ENCODE measurements at regions not wholly inside any gene's neighbourhood (a gene's known extent, or its start where the extent isn't known, plus 50 kb on each side); places are given as distances from the start of the nearest gene placed in this dataset.

GRCh38 chr17:15036238-15036637 lies 228.9 kb downstream of the PMP22 start:
- no peak for DNase-seq

DNA sequence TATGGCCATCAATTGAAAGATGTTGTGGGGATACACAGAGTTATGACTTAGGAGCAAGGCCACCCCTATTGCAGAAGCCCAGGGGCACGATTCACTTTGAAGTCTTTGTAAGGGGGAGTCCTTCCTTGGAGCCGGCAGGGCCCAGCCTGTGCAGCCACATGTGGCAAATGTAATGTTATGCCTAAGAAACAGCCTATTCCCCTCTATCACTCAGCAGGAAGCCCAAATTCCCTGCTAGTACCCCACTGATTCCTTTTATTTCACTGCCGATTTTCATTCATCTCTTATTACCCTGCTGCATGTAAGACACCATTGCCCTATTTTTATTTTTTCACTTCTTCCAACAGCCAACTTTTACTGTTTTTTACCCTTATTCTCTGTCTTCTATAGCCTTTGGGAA lies 233.2 kb downstream of the PMP22 start:
- no peak for DNase-seq

- DNase-seq, result no peak
These were observed 235.7 kb downstream of the PMP22 start for GRCh38 chr17:15029469-15029868.

- DNase-seq, result no peak
These were observed 237.3 kb downstream of the PMP22 start for GRCh38 chr17:15027853-15028252.

DNA sequence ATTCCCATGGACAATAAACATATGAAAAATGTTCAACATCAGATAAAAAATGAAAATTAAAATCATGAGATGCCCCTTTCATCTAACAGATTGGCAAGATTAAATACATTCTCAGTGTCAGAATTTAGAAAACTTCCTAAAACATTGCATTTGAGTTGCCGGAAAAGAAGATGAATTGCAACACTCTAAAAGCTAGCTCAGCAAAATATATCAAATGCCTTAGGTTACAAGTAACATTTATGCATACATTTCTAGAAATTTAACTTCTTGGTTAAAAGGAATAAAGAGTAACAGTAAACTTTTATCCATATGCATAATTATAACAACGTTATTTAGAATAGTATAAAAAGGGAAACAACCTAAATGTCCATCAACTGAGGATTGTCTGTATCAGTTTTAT lies 239.0 kb downstream of the PMP22 start:
- no peak for DNase-seq

DNA sequence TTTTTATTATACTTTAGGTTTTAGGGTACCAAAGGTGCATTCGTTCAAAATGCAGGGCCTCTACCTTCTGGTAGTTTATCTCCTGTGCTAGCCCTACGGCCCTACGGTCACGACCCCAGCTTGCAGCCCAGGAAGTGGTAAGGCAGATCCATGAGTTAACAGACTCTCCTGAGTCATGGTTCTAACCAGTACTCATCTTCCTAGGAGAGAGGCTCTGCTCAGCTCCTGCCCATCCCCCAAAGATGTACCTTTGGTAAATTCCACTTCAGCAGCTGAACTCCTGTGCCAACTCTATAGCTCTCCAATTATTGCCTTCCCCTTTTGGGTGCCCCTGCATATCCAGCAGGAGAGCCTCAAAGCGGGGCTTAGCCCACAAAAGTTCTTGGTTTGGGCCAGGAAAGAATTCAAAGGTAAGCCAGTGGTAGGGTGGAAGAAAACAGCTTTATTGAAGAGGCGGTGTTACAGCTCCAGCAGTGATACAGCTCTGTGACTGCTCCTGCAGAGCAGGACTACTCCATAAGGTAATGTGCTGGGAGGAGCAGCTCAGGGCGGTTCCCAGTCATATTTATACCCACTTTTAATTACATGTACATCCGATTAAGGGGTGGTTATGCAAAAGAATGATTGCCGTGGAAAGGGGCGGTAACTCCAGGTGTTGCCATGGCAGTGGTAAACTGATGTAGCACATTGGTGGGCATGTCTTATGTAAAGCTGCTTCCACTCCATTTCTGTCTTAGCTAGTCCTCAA lies 241.4 kb downstream of the PMP22 start:
- no peak for DNase-seq

- DNase-seq, result no peak
These were observed 246.0 kb downstream of the PMP22 start for GRCh38 chr17:15019158-15019557.

GRCh38 chr17:15012351-15012980 lies 252.7 kb downstream of the PMP22 start:
- DNase-seq, result no peak

DNA sequence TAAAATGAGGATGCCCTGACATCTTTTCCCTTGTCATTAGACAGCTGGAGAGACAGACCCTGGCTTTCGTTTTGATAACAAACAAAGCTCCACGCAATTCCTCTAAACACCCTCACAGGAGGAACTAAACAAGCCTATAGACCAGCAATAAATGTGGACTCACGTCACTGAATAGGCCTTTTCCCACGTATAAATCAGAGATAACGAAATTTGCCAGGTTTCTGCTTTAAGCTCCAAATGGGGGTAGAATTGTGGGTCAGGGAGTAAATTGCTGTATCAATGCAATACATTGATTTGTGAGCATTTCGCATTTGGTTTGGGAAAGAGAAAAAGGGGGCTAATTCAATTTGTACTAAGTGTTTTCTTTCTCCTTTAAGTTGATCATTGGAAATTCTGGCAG lies 256.0 kb downstream of the PMP22 start:
- no peak for DNase-seq

DNA sequence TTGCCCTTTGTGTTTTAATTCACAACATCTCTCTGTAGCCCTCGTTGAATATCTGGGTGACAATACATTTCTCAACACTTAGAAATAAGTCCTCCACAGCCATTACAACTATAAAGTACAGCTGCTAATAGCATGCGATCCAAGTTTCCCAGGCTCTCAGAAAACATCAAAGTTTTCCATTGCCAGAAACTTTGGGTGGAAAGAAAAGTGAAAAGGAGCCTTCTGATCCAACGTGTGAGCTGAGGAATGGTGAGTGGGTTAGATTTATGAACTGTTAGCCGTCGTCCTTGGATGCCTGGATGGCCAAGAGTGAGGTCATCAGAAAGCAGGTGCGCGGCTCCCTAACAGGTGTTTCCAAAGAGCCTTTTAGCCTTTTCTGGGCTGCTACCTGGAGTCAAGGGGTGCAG lies 258.0 kb downstream of the PMP22 start:
- DNase-seq, result no peak

DNA sequence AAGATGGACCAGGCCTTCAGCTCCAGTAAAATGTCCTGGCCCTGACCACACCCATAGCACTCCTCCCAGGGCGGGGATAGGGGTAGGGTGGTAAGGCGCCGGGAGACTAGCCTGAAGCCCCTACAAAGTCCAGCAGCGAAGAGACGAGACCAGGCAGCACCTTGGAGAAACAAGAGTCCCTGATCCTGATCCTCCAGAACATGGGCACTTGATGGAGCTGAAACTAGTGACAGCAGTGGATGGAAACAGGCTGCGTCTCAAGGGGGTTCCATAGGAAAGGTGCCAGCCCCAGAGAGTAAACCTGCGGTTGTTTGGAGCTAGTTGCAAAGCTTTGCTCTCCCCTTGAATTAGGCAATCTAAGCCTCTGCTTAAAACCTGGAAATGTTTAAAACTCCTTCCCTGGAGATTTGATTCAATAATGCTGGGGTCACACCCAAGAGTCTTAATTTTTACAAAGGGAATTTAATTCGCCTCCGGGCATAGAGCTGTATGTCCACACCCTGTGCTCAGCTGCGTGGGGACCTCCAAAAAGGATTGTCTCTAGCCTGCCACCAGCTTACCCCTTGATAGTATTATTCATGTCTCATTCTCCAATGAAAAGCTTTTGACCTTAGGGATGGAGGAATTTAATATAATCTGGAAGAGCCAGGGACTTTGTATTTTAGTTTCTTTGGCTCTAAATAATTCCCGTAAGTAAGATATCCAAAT lies 258.6 kb downstream of the PMP22 start:
- DNase-seq, result no peak

DNA sequence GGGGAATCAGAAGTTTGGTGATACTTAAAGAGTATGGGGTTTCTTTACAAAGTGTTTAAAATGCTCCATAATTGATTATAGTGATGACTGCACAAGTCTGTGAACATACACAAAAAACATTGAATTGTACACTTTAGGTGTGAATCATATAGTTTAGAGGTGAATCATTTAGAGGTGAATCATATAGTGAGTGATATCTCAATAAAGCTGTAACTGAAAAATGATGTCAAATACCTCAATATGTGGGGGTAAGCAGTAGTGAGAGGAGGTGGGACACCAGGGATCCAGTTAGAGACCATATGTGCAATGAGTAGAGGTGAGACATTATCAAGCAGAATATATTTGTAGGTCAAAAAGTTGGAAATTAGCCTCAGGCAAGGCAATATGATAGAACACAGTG lies 264.5 kb downstream of the PMP22 start:
- no peak for DNase-seq

GRCh38 chr17:14997290-14997689 lies 267.8 kb downstream of the PMP22 start:
- no peak for DNase-seq

GRCh38 chr17:14986127-14986526 lies 279.0 kb downstream of the PMP22 start:
- no peak for DNase-seq

- DNase-seq, result no peak
These were observed 292.3 kb downstream of the PMP22 start for GRCh38 chr17:14972844-14973243.

DNA sequence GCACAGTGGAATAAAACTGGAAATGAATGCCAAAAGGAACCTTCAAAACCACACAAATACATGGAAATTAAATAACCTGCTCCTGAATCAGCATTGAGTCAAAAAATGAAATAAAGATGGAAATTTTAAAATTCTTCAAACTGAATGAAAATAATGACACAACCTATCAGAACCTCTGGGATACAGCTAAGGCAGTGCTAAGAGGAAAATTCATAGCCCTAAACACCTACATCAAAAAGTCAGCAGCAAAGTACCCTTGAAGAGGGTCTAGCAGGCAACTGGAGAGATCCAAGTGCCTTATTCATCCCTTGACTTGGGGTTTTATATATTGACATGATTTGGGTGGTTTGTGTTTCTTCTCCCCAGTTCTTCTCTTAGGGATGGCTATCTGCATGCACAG lies 294.1 kb downstream of the PMP22 start:
- DNase-seq, result no peak

- no peak for DNase-seq
These were observed 305.9 kb downstream of the PMP22 start for GRCh38 chr17:14959106-14959648.

DNA sequence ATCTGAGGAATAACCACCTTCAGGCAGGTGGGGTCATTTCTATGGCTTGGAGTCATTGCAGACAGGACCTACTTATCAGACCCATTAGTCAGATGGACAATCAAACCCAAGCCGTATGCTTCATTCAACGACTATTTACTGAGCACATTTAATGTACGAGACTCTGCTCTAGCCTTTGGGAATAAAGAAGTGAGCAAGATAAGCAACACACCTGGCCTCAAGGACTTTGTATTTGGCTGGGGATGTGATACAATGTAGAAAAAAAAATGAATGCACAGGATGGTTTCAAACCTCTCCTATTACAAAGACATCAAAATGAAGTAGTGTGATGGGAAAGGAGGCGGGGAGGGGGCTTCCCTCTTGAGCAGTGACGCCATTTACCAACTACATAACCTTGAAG lies 311.7 kb downstream of the PMP22 start:
- DNase-seq, result no peak

DNA sequence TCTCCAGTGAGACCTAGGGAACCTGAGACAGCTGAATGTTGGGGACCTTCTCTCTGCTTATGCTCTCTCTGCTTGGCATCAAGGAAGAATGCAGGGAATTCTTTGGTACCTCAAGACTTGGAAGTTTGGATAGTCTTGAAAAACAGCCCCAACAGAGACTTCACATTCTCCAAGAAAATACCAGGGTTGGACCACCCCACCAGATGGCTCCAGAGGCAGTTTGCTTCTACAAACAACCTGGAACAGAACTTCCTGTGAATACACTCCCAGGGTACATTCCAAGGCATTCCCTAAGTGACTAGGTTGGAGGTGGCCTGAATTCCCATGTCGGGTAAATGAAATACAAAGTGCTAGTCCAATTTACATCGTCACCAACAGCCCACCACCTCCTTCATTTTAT lies 314.4 kb downstream of the PMP22 start:
- DNase-seq, result no peak

DNA sequence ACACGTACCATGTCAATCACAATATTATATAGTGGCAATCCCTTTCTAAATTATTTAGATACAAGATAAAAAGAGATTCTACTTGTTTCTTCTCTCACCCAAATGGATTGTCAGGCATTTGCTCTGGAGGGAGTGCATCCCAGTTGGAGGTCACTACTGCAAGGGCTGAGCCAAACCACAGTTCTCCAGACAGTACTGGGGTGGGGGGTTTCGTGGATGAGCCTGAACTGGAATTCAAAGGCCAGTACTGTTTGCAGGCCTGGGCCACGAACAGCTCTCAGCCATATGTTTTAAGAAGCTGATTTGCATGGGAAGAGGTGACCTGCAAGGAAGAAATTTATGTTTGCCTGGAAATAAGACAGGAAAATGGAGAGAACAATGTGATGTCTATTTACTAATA lies 314.9 kb downstream of the PMP22 start:
- no peak for DNase-seq

- no peak for DNase-seq
These were observed 317.5 kb downstream of the PMP22 start for GRCh38 chr17:14947671-14948070.

DNA sequence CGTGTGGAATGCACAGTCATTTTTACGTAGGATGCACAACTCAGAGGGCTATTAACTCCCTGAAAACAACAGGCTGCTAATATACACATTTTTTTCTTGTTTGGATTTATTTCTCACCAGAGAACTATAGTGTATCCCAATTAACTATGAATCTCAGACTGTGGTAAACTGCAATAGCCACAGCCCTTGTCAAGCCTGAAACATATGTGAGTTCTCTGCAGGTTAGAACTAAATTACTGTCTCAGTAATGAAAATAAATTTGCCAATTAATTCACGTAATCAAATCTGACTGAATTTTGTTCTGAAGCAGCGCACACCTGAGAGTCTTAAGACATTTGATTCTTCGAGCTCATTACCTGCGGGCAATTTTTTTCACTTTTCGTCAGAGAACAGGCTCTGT lies 318.6 kb downstream of the PMP22 start:
- no peak for DNase-seq

- DNase-seq, result no peak
These were observed 322.5 kb downstream of the PMP22 start for GRCh38 chr17:14942526-14943190.

- no peak for DNase-seq
These were observed 324.2 kb downstream of the PMP22 start for GRCh38 chr17:14940938-14941265.

Data from stimulated activated CD4-positive, alpha-beta T cell treated with anti-CD3 and anti-CD28 coated beads, Interleukin-4, amount 100 ng/mL, for 4 hours (primary cell).